Type B pancreatic cell (in vitro differentiated cells): ENCODE measurements at regions not wholly inside any gene's neighbourhood (a gene's known extent, or its start where the extent isn't known, plus 50 kb on each side); places are given as distances from the start of the nearest gene placed in this dataset.

Experiments
- DNase-seq: peaks from one replicate; pipeline ENCODE4 v3.0.0; 2021; ENCODE audit warnings: mixed read lengths; ENCODE audit not compliant: unreplicated experiment; ENCODE audit errors: extremely low spot score
- H3K27ac Mint-ChIP-seq: 2 replicates; pipeline ENCODE4 v1.8.0; 2021; ENCODE audit warnings: mild to moderate bottlenecking, mixed read lengths
- H3K27me3 Mint-ChIP-seq: 2 replicates; pipeline ENCODE4 v1.8.0; 2021; ENCODE audit warnings: mixed read lengths
- H3K36me3 Mint-ChIP-seq: 2 replicates; pipeline ENCODE4 v1.8.0; 2021; ENCODE audit warnings: mixed read lengths
- H3K4me1 Mint-ChIP-seq: one replicate; pipeline ENCODE4 v1.8.0; 2021; ENCODE audit warnings: mixed read lengths; ENCODE audit not compliant: unreplicated experiment
- H3K4me3 Mint-ChIP-seq: 2 replicates; pipeline ENCODE4 v1.8.0; 2021; ENCODE audit warnings: mild to moderate bottlenecking, mixed read lengths
- H3K9me3 Mint-ChIP-seq: 2 replicates; pipeline ENCODE4 v1.8.0; 2021; ENCODE audit warnings: mixed read lengths
- TF ChIP-seq, protein P1 (sequence below): fragments of 200-600 bp; sonication (generic); conservative IDR thresholded peaks from 2 replicates; pipeline ENCODE4 v1.5.0; 2021; ENCODE audit warnings: antibody characterized with exemption, mild to moderate bottlenecking

DNA sequence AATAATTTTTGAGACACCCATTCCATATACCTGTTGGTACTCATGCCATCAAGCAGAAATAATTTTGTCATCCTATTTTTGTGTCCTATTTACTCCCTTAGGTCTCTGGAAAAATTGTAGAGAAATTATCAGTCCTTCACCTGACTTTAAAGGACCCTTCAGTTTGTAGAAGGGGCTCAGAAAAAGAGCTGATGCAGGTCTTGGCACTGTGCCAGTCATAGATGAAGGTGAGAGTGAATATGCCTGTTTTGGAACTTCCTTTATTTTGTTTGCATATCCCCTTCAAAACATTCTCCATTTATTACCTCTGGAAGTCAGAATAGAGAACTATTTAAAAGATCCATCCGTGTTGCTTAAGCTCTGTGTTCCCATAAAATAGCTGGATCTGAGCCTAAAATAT is 321.0 kb upstream of the TPK1 start:
- Mint-ChIP-seq H3K4me1 (no peaks in the 10 kb centered on the region), H3K27ac (no peak overlapping the region), H3K9me3 (no peaks in the 10 kb centered on the region), H3K27me3 (no peaks in the 10 kb centered on the region), H3K4me3 (no peak overlapping the region), H3K36me3 (no peaks in the 10 kb centered on the region)
- DNase-seq: no peak
- TF ChIP-seq, protein P1, sequence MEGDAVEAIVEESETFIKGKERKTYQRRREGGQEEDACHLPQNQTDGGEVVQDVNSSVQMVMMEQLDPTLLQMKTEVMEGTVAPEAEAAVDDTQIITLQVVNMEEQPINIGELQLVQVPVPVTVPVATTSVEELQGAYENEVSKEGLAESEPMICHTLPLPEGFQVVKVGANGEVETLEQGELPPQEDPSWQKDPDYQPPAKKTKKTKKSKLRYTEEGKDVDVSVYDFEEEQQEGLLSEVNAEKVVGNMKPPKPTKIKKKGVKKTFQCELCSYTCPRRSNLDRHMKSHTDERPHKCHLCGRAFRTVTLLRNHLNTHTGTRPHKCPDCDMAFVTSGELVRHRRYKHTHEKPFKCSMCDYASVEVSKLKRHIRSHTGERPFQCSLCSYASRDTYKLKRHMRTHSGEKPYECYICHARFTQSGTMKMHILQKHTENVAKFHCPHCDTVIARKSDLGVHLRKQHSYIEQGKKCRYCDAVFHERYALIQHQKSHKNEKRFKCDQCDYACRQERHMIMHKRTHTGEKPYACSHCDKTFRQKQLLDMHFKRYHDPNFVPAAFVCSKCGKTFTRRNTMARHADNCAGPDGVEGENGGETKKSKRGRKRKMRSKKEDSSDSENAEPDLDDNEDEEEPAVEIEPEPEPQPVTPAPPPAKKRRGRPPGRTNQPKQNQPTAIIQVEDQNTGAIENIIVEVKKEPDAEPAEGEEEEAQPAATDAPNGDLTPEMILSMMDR: no peak

DNA sequence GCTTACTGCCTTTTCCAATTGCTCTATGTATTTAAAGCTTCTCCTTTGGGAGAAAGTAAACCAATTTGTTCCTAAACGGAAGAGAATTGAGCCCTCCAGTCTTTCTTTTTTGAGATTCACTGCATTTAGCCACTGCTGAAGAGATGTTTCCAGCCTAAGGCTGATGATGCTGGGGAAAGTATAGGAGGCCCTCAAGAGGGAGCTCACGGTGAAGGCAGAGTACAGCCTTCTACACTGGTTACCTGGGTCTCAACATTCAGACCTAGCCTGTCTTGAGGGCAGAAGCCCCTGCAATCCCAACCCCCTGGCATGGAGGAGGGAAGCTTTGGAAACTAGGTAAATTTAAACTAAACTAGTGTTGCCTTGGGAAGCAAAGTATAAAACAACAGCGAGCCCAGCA is 316.7 kb upstream of the TPK1 start:
- DNase-seq: no peak
- Mint-ChIP-seq H3K4me1 (no peaks in the 10 kb centered on the region), H3K36me3 (no peaks in the 10 kb centered on the region), H3K4me3 (no peak overlapping the region), H3K9me3 (no peaks in the 10 kb centered on the region), H3K27me3 (peaks cover 5% of the 10 kb centered on the region), H3K27ac (no peak overlapping the region)
- TF ChIP-seq, protein P1: no peak

DNA sequence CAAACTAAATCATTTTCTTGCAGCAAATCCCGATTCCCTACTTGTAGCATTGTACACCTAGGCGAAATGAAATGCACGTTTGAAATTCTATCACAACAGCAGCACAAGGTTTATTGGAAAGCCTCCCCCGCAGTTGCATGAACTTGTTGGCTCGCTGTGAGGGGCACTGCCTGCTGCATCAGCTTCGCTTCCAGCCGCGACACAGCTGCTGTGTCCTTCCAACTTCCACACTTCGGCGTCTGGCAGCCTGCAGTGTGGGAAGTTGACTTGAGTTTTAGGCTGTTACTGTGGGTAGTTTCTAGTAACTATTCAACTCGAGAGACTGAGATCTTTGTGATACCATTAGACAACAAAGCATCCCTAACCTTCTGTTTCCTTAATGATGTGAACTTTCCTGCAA is 315.8 kb upstream of the TPK1 start:
- H3K27ac Mint-ChIP-seq: no peak overlapping the region
- H3K27me3 Mint-ChIP-seq: peaks cover 5% of the 10 kb centered on the region
- no peak for DNase-seq
- H3K36me3 Mint-ChIP-seq: no peaks in the 10 kb centered on the region
- no peak overlapping the region for H3K4me3 Mint-ChIP-seq
- no peaks in the 10 kb centered on the region for H3K4me1 Mint-ChIP-seq
- TF ChIP-seq, protein P1: no peak
- no peaks in the 10 kb centered on the region for H3K9me3 Mint-ChIP-seq

DNA sequence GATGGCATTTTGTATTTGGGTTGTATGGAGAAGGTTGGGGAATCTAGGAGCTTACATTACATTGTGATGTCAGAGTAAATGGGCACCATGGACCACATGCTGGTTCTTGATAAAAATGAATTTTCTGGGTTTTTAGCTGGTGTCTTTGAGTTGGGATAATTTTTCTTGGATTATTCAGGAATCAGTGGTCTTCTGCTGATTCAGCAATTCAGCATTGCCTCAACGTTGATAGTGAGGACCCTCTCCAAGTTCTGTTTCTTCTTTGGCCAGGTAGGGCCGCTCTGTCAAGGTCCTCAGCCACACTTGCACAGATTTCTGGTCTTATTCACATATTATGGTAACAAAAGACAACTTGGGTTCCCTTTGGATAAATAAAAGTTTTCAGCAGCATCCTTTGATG is 312.0 kb upstream of the TPK1 start:
- H3K27ac Mint-ChIP-seq: no peak overlapping the region
- DNase-seq: no peak
- H3K4me3 Mint-ChIP-seq: no peak overlapping the region
- H3K36me3 Mint-ChIP-seq: no peaks in the 10 kb centered on the region
- no peaks in the 10 kb centered on the region for H3K4me1 Mint-ChIP-seq
- no peaks in the 10 kb centered on the region for H3K9me3 Mint-ChIP-seq
- TF ChIP-seq, protein P1: no peak
- H3K27me3 Mint-ChIP-seq: peaks cover 5% of the 10 kb centered on the region

DNA sequence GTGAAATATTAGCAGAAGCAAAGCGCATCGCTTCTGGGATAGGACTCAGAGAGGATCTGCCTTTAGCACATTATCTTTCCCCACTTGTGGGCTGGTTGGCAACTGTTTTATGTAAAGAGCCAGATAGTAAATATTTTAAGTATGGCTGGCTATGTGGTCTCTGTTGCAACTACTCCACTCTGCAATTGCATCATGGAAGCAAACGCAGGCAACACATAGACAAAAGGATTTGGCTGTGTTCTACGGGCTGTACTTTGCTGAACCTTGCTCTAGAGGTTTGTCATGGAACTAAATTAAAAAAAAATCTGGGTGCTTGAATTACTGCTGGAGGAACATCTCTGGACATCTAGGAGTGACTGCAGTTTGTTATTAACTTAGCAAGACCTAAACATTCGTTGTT is 307.8 kb upstream of the TPK1 start:
- Mint-ChIP-seq H3K27ac (no peak overlapping the region), H3K4me3 (no peak overlapping the region), H3K27me3 (no peaks in the 10 kb centered on the region), H3K9me3 (no peaks in the 10 kb centered on the region), H3K36me3 (no peaks in the 10 kb centered on the region), H3K4me1 (no peaks in the 10 kb centered on the region)
- DNase-seq: no peak
- TF ChIP-seq, protein P1: no peak

DNA sequence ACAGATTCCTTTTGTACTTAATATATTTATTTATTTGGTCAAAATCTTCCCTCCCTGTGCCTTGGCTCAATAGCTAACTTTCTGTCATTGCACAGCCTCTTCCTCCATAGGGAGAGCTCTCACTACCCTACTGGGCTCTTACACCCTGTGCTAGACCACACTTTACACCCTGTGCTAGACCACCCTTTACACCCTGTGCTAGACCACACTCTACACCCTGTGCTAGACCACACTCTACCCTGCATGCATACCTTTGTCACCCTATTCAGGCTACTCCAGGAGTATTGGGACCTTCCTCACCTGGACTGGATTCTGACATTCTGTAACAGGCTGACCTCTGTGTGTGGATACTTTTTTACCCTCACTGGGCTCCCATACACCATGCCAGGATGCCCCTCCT is 298.5 kb upstream of the TPK1 start:
- Mint-ChIP-seq H3K4me1 (no peaks in the 10 kb centered on the region), H3K27ac (no peak overlapping the region), H3K4me3 (no peak overlapping the region), H3K9me3 (no peaks in the 10 kb centered on the region), H3K27me3 (no peaks in the 10 kb centered on the region), H3K36me3 (no peaks in the 10 kb centered on the region)
- TF ChIP-seq, protein P1: no peak
- no peak for DNase-seq
